ENCODE measurements at regions not wholly inside any gene's neighbourhood (a gene's known extent, or its start where the extent isn't known, plus 50 kb on each side); places are given as distances from the start of the nearest gene placed in this dataset.

- TF ChIP-seq, protein P1, sequence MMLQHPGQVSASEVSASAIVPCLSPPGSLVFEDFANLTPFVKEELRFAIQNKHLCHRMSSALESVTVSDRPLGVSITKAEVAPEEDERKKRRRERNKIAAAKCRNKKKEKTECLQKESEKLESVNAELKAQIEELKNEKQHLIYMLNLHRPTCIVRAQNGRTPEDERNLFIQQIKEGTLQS (IDR thresholded peaks at IDR 0.05), result no peak
- no peak for TF ChIP-seq CTCF (IDR thresholded peaks at IDR 0.05 in 2 of 3, conservative IDR thresholded peaks at IDR 0.05 in 1 of 3; ENCODE audit: borderline replicate concordance in 1 of 3, insufficient read depth in 1 of 3, low read depth in 2 of 3, low read length in 2 of 3)
- TF ChIP-seq, protein P2, sequence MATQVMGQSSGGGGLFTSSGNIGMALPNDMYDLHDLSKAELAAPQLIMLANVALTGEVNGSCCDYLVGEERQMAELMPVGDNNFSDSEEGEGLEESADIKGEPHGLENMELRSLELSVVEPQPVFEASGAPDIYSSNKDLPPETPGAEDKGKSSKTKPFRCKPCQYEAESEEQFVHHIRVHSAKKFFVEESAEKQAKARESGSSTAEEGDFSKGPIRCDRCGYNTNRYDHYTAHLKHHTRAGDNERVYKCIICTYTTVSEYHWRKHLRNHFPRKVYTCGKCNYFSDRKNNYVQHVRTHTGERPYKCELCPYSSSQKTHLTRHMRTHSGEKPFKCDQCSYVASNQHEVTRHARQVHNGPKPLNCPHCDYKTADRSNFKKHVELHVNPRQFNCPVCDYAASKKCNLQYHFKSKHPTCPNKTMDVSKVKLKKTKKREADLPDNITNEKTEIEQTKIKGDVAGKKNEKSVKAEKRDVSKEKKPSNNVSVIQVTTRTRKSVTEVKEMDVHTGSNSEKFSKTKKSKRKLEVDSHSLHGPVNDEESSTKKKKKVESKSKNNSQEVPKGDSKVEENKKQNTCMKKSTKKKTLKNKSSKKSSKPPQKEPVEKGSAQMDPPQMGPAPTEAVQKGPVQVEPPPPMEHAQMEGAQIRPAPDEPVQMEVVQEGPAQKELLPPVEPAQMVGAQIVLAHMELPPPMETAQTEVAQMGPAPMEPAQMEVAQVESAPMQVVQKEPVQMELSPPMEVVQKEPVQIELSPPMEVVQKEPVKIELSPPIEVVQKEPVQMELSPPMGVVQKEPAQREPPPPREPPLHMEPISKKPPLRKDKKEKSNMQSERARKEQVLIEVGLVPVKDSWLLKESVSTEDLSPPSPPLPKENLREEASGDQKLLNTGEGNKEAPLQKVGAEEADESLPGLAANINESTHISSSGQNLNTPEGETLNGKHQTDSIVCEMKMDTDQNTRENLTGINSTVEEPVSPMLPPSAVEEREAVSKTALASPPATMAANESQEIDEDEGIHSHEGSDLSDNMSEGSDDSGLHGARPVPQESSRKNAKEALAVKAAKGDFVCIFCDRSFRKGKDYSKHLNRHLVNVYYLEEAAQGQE (IDR thresholded peaks at IDR 0.05; ENCODE audit: low read depth), result no peak
- TF ChIP-seq ELF1 (IDR thresholded peaks at IDR 0.05; ENCODE audit: borderline replicate concordance, low read depth), result no peak
- no peak for TF ChIP-seq POLR2A (IDR thresholded peaks at IDR 0.05; ENCODE audit: borderline replicate concordance, extremely low read depth, insufficient read depth, insufficient read length)
- no peak for TF ChIP-seq EZH2 (IDR thresholded peaks at IDR 0.05)
- TF ChIP-seq YY1 (IDR thresholded peaks at IDR 0.05; ENCODE audit: extremely low read depth, insufficient replicate concordance, low read depth, low read length), result no peak
- TF ChIP-seq ZNF274 (IDR thresholded peaks at IDR 0.05; ENCODE audit: low read depth, low read length), result no peak
- TF ChIP-seq POLR2AphosphoS5 (IDR thresholded peaks at IDR 0.05; ENCODE audit: low read depth, low read length), result no peak
These were observed 672.2 kb downstream of the CPS1 start for GRCh38 chr2:211228559-211228958.

Measured in HCT116 (cell line).